ENCODE measurements at regions not wholly inside any gene's neighbourhood (a gene's known extent, or its start where the extent isn't known, plus 50 kb on each side); places are given as distances from the start of the nearest gene placed in this dataset.

- WGBS (ENCODE audit: extremely low coverage, insufficient coverage, insufficient read length) = no CpG with 5 or more reads among the region's 3 CpGs
- no peak overlapping the region for H2BK5ac ChIP-seq (ENCODE audit: low read depth, low read length, poor library complexity)
- DNase-seq = no peak
- no peak overlapping the region for H3K14ac ChIP-seq (ENCODE audit: low read length)
- H2AK5ac ChIP-seq (ENCODE audit: low read length) = no peak overlapping the region
- H3K4me3 ChIP-seq (ENCODE audit: low read depth, low read length) = no peak overlapping the region
- no peak overlapping the region for H4K91ac ChIP-seq (ENCODE audit: low read depth, low read length)
- no peak overlapping the region for H4K12ac ChIP-seq (ENCODE audit: low read depth, low read length)
- no peak overlapping the region for H3K9ac ChIP-seq (ENCODE audit: low read length)
- no peak overlapping the region for H3K27ac ChIP-seq (ENCODE audit: low read depth, low read length)
- H4K8ac ChIP-seq (ENCODE audit: low read depth, low read length) = no peak overlapping the region
- H3K36me3 ChIP-seq (ENCODE audit: control insufficient read depth in 1 of 2, insufficient read depth in 2 of 2, low read length in 2 of 2) = no peaks in the 10 kb centered on the region
- H3K4ac ChIP-seq (ENCODE audit: low read depth, low read length) = no peak overlapping the region
- no peaks in the 10 kb centered on the region for H3K27me3 ChIP-seq (ENCODE audit: insufficient read depth, low read length)
- no peak overlapping the region for H2BK120ac ChIP-seq (ENCODE audit: insufficient read depth, low read length, poor library complexity)
- no peak overlapping the region for H3K4me2 ChIP-seq (ENCODE audit: low read length)
- H3K18ac ChIP-seq (ENCODE audit: low read length) = no peak overlapping the region
- no peak overlapping the region for H2BK12ac ChIP-seq (ENCODE audit: low read length)
- H3K79me1 ChIP-seq (ENCODE audit: low read length) = no peaks in the 10 kb centered on the region
- no peaks in the 10 kb centered on the region for H3K4me1 ChIP-seq (ENCODE audit: control insufficient read depth in 1 of 2, insufficient read depth in 2 of 2, low read length in 2 of 2)
- H3K9me3 ChIP-seq (ENCODE audit: insufficient read depth, low read depth, low read length) = peaks cover 4% of the 10 kb centered on the region
- peak overlapping the region; percentile 21 for H3K23ac ChIP-seq (ENCODE audit: low read length)
- no peaks in the 10 kb centered on the region for H3K79me2 ChIP-seq (ENCODE audit: control insufficient read depth, insufficient read depth, low read length, poor library complexity)
- no peak overlapping the region for H2AFZ ChIP-seq (ENCODE audit: insufficient read depth, low read length, poor library complexity)
These were observed 1186.8 kb upstream of the SEL1L start for GRCh38 chr14:82720431-82720830.

GRCh38 chr14:82720946-82721345 is 1187.3 kb upstream of the SEL1L start:
- WGBS (ENCODE audit: extremely low coverage, insufficient coverage, insufficient read length) = no CpG with 5 or more reads among the region's 5 CpGs

DNA sequence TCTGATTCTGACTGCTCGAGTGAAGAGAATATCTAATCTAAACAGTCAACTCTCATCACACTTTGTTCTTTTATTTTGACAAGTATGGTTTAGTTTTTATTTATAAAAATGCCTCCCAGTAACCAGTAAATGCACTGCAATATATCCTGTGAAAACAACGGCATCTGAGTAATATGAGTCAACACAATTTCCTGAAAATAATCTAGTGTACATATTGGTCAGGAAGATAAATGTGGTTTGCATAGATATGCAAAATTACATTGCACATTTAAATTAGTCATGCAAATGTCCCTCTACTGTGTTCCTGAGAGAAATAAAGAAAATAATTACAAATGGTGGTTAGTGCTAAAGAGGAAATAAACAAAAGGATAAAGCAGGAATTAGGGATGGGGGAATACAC is 1190.7 kb upstream of the SEL1L start:
- H3K4me2 ChIP-seq (ENCODE audit: low read length) = no peak overlapping the region
- no peak overlapping the region for H3K4ac ChIP-seq (ENCODE audit: low read depth, low read length)
- no peak overlapping the region for H4K12ac ChIP-seq (ENCODE audit: low read depth, low read length)
- H3K23ac ChIP-seq (ENCODE audit: low read length) = no peak overlapping the region
- H2AK5ac ChIP-seq (ENCODE audit: low read length) = no peak overlapping the region
- no peak overlapping the region for H3K4me3 ChIP-seq (ENCODE audit: low read depth, low read length)
- DNase-seq = no peak
- no peak overlapping the region for H3K27ac ChIP-seq (ENCODE audit: low read depth, low read length)
- H3K9ac ChIP-seq (ENCODE audit: low read length) = no peak overlapping the region
- H4K8ac ChIP-seq (ENCODE audit: low read depth, low read length) = no peak overlapping the region
- peaks cover 4% of the 10 kb centered on the region for H3K9me3 ChIP-seq (ENCODE audit: insufficient read depth, low read depth, low read length)
- H3K79me2 ChIP-seq (ENCODE audit: control insufficient read depth, insufficient read depth, low read length, poor library complexity) = no peaks in the 10 kb centered on the region
- no peak overlapping the region for H2BK120ac ChIP-seq (ENCODE audit: insufficient read depth, low read length, poor library complexity)
- H3K36me3 ChIP-seq (ENCODE audit: control insufficient read depth in 1 of 2, insufficient read depth in 2 of 2, low read length in 2 of 2) = no peaks in the 10 kb centered on the region
- WGBS (ENCODE audit: extremely low coverage, insufficient coverage, insufficient read length) = no CpG with 5 or more reads among the region's 2 CpGs
- no peak overlapping the region for H2BK12ac ChIP-seq (ENCODE audit: low read length)
- H2BK5ac ChIP-seq (ENCODE audit: low read depth, low read length, poor library complexity) = no peak overlapping the region
- no peak overlapping the region for H3K18ac ChIP-seq (ENCODE audit: low read length)
- H2AFZ ChIP-seq (ENCODE audit: insufficient read depth, low read length, poor library complexity) = no peak overlapping the region
- no peaks in the 10 kb centered on the region for H3K4me1 ChIP-seq (ENCODE audit: control insufficient read depth in 1 of 2, insufficient read depth in 2 of 2, low read length in 2 of 2)
- H4K91ac ChIP-seq (ENCODE audit: low read depth, low read length) = no peak overlapping the region
- H3K79me1 ChIP-seq (ENCODE audit: low read length) = no peaks in the 10 kb centered on the region
- H3K14ac ChIP-seq (ENCODE audit: low read length) = no peak overlapping the region
- H3K27me3 ChIP-seq (ENCODE audit: insufficient read depth, low read length) = no peaks in the 10 kb centered on the region

More at GRCh38 chr14:82720946-82721345, 1187.3 kb upstream of the SEL1L start:
- Histone ChIP-seq H3K79me1 (ENCODE audit: low read length) (no peaks in the 10 kb centered on the region), H4K12ac (ENCODE audit: low read depth, low read length) (no peak overlapping the region), H3K79me2 (ENCODE audit: control insufficient read depth, insufficient read depth, low read length, poor library complexity) (no peaks in the 10 kb centered on the region), H4K91ac (ENCODE audit: low read depth, low read length) (no peak overlapping the region), H2AFZ (ENCODE audit: insufficient read depth, low read length, poor library complexity) (no peak overlapping the region), H2BK5ac (ENCODE audit: low read depth, low read length, poor library complexity) (no peak overlapping the region), H3K36me3 (ENCODE audit: control insufficient read depth in 1 of 2, insufficient read depth in 2 of 2, low read length in 2 of 2) (no peaks in the 10 kb centered on the region), H3K23ac (ENCODE audit: low read length) (no peak overlapping the region), H3K4ac (ENCODE audit: low read depth, low read length) (no peak overlapping the region), H2BK120ac (ENCODE audit: insufficient read depth, low read length, poor library complexity) (no peak overlapping the region), H4K8ac (ENCODE audit: low read depth, low read length) (no peak overlapping the region), H3K9ac (ENCODE audit: low read length) (no peak overlapping the region), H3K9me3 (ENCODE audit: insufficient read depth, low read depth, low read length) (peaks cover 4% of the 10 kb centered on the region), H3K27me3 (ENCODE audit: insufficient read depth, low read length) (no peaks in the 10 kb centered on the region), H3K4me2 (ENCODE audit: low read length) (no peak overlapping the region), H2BK12ac (ENCODE audit: low read length) (no peak overlapping the region), H2AK5ac (ENCODE audit: low read length) (no peak overlapping the region), H3K4me3 (ENCODE audit: low read depth, low read length) (no peak overlapping the region), H3K27ac (ENCODE audit: low read depth, low read length) (no peak overlapping the region), H3K18ac (ENCODE audit: low read length) (no peak overlapping the region), H3K4me1 (ENCODE audit: control insufficient read depth in 1 of 2, insufficient read depth in 2 of 2, low read length in 2 of 2) (no peaks in the 10 kb centered on the region), H3K14ac (ENCODE audit: low read length) (no peak overlapping the region)
- peak in 1 of 2 donors; percentile 7 for DNase-seq

GRCh38 chr14:82725213-82725612 is 1191.6 kb upstream of the SEL1L start:
- Histone ChIP-seq H2AFZ (ENCODE audit: insufficient read depth, low read length, poor library complexity) (no peak overlapping the region), H2AK5ac (ENCODE audit: low read length) (no peak overlapping the region), H3K27ac (ENCODE audit: low read depth, low read length) (no peak overlapping the region), H2BK5ac (ENCODE audit: low read depth, low read length, poor library complexity) (no peak overlapping the region), H3K23ac (ENCODE audit: low read length) (no peak overlapping the region), H4K91ac (ENCODE audit: low read depth, low read length) (no peak overlapping the region), H3K18ac (ENCODE audit: low read length) (no peak overlapping the region), H2BK120ac (ENCODE audit: insufficient read depth, low read length, poor library complexity) (no peak overlapping the region), H3K9ac (ENCODE audit: low read length) (no peak overlapping the region), H2BK12ac (ENCODE audit: low read length) (no peak overlapping the region), H3K14ac (ENCODE audit: low read length) (no peak overlapping the region), H3K4me1 (ENCODE audit: control insufficient read depth in 1 of 2, insufficient read depth in 2 of 2, low read length in 2 of 2) (no peaks in the 10 kb centered on the region), H3K36me3 (ENCODE audit: control insufficient read depth in 1 of 2, insufficient read depth in 2 of 2, low read length in 2 of 2) (no peaks in the 10 kb centered on the region), H4K12ac (ENCODE audit: low read depth, low read length) (no peak overlapping the region), H3K79me2 (ENCODE audit: control insufficient read depth, insufficient read depth, low read length, poor library complexity) (no peaks in the 10 kb centered on the region), H3K4ac (ENCODE audit: low read depth, low read length) (no peak overlapping the region), H3K27me3 (ENCODE audit: insufficient read depth, low read length) (no peaks in the 10 kb centered on the region), H3K9me3 (ENCODE audit: insufficient read depth, low read depth, low read length) (peaks cover 4% of the 10 kb centered on the region), H3K79me1 (ENCODE audit: low read length) (no peaks in the 10 kb centered on the region), H4K8ac (ENCODE audit: low read depth, low read length) (no peak overlapping the region), H3K4me3 (ENCODE audit: low read depth, low read length) (no peak overlapping the region), H3K4me2 (ENCODE audit: low read length) (no peak overlapping the region)
- no peak for DNase-seq
